ENCODE measurements at regions not wholly inside any gene's neighbourhood (a gene's known extent, or its start where the extent isn't known, plus 50 kb on each side); places are given as distances from the start of the nearest gene placed in this dataset.

DNA sequence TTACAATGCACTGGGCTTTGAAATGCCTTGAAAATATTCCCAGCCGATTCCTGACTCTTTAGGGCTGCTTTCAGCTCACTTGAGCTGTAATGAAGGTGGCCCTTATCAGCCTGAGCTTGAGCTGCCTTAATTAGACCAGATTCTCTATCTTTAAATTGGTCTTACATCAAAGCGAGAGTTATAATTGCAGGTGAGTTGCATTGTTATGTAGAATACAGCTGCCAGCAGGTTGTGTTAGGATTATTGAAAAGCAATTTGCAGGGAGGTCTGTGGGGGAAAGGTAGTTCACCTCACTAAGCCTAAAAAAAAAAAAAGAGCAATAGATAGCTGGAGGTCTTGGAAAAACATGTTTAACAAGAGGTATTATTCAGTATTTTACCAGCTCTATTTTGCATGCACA lies 142.2 kb upstream of the HABP2 start:
- TF ChIP-seq, protein P1, sequence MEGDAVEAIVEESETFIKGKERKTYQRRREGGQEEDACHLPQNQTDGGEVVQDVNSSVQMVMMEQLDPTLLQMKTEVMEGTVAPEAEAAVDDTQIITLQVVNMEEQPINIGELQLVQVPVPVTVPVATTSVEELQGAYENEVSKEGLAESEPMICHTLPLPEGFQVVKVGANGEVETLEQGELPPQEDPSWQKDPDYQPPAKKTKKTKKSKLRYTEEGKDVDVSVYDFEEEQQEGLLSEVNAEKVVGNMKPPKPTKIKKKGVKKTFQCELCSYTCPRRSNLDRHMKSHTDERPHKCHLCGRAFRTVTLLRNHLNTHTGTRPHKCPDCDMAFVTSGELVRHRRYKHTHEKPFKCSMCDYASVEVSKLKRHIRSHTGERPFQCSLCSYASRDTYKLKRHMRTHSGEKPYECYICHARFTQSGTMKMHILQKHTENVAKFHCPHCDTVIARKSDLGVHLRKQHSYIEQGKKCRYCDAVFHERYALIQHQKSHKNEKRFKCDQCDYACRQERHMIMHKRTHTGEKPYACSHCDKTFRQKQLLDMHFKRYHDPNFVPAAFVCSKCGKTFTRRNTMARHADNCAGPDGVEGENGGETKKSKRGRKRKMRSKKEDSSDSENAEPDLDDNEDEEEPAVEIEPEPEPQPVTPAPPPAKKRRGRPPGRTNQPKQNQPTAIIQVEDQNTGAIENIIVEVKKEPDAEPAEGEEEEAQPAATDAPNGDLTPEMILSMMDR (IDR thresholded peaks at IDR 0.05): no peak
- TF ChIP-seq EP300 (IDR thresholded peaks at IDR 0.05) (no peak), POLR2A (IDR thresholded peaks at IDR 0.05; ENCODE audit: low read depth) (no peak), POLR2AphosphoS5 (IDR thresholded peaks at IDR 0.05) (no peak)

All from esophagus muscularis mucosa (tissue), 4 donors.